ENCODE measurements at regions not wholly inside any gene's neighbourhood (a gene's known extent, or its start where the extent isn't known, plus 50 kb on each side); places are given as distances from the start of the nearest gene placed in this dataset.

DNA sequence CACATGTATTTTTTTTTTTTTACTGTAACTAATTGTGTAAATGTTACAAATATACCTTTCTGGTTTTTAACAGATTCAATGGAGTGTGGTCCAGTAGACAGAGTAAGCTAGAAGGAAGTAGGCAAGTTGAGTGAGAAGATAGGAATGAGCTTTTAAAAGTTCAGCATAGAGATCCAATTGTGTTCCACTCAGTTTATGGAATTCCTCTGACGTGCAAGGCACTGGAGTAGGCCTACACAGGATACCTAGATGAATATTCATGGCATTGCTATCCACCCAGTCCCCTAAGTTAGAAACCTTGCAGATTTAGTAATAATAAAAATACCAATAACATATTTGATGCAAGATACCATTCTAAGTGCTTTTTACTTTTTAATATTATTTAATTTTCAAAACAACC lies 225.6 kb upstream of the ARID2 start:
- no peak for DNase-seq (ENCODE audit: extremely low read depth in 1 of 4, low spot score in 3 of 4)
- Histone ChIP-seq H3K4me2 (ENCODE audit: insufficient read depth, low read length) (no peak overlapping the region), H4K20me1 (replicated peaks; ENCODE audit: control insufficient read depth, insufficient read depth, low read length) (no peaks in the 10 kb centered on the region), H3K9me1 (ENCODE audit: control insufficient read depth, insufficient read depth, low read length) (no peaks in the 10 kb centered on the region), H3K9ac (ENCODE audit: insufficient read depth in 1 of 2, low read depth in 2 of 2, low read length in 2 of 2) (no peak overlapping the region), H3K36me3 (ENCODE audit: control insufficient read depth, insufficient read depth, low read length) (no peaks in the 10 kb centered on the region), H3K79me2 (ENCODE audit: control insufficient read depth, insufficient read depth, low read length) (no peaks in the 10 kb centered on the region), H2AFZ (ENCODE audit: low read depth, low read length) (no peak overlapping the region), H3K27me3 (ENCODE audit: control insufficient read depth in 2 of 2, insufficient read depth in 2 of 2, low read length in 2 of 2) (no peaks in the 10 kb centered on the region), H3K4me3 (no peak overlapping the region), H3K9me3 (replicated peaks; ENCODE audit: control insufficient read depth, insufficient read depth, low read depth, low read length) (no peaks in the 10 kb centered on the region), H3K27ac (ENCODE audit: extremely low read depth, low read depth, low read length) (no peak overlapping the region), H3K4me1 (replicated peaks in 1 of 2; ENCODE audit: control insufficient read depth in 2 of 2, insufficient read depth in 2 of 2, low read length in 2 of 2) (no peaks in the 10 kb centered on the region; a peak in 1 of 5 replicates)
- no peak for ATAC-seq
- POLR2A ChIA-PET: no interaction called here
- CTCF ChIA-PET (ENCODE audit: low intra/inter-chr PET ratio): no interaction called here
- TF ChIP-seq RBM25 (IDR thresholded peaks at IDR 0.05; ENCODE audit: low read depth, low read length, severe bottlenecking): no peak
- no peak for TF ChIP-seq CCAR2 (IDR thresholded peaks at IDR 0.05; ENCODE audit: low read depth, low read length)
- TF ChIP-seq ARID2 (IDR thresholded peaks at IDR 0.05): no peak
- no peak for TF ChIP-seq C11orf30 (IDR thresholded peaks at IDR 0.05; ENCODE audit: low read depth)
- TF ChIP-seq HDAC1 (IDR thresholded peaks at IDR 0.05): no peak
- no peak for TF ChIP-seq COPS2 (conservative IDR thresholded peaks at IDR 0.05)
- TF ChIP-seq DDX20 (tag; IDR thresholded peaks at IDR 0.05; ENCODE audit: low read depth): no peak
- TF ChIP-seq SRF (CRISPR knock-in tag; IDR thresholded peaks at IDR 0.05): no peak
- TF ChIP-seq, protein P1, sequence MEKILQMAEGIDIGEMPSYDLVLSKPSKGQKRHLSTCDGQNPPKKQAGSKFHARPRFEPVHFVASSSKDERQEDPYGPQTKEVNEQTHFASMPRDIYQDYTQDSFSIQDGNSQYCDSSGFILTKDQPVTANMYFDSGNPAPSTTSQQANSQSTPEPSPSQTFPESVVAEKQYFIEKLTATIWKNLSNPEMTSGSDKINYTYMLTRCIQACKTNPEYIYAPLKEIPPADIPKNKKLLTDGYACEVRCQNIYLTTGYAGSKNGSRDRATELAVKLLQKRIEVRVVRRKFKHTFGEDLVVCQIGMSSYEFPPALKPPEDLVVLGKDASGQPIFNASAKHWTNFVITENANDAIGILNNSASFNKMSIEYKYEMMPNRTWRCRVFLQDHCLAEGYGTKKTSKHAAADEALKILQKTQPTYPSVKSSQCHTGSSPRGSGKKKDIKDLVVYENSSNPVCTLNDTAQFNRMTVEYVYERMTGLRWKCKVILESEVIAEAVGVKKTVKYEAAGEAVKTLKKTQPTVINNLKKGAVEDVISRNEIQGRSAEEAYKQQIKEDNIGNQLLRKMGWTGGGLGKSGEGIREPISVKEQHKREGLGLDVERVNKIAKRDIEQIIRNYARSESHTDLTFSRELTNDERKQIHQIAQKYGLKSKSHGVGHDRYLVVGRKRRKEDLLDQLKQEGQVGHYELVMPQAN (IDR thresholded peaks at IDR 0.05; ENCODE audit: borderline replicate concordance): no peak
- TF ChIP-seq ATF7 (IDR thresholded peaks at IDR 0.05): no peak
- TF ChIP-seq ZKSCAN8 (CRISPR knock-in tag; IDR thresholded peaks at IDR 0.05): no peak
- no peak for TF ChIP-seq ZBTB17 (CRISPR knock-in tag; IDR thresholded peaks at IDR 0.05)
- no peak for TF ChIP-seq FOXM1 (IDR thresholded peaks at IDR 0.05; ENCODE audit: low read depth)
- no peak for TF ChIP-seq FOXM1 (CRISPR knock-in tag; IDR thresholded peaks at IDR 0.05; ENCODE audit: low read depth)
- no peak for FAIRE-seq
- 0% methylated on average over 1 of the region's 1 CpG for WGBS (ENCODE audit: insufficient coverage, low coverage, missing lambda C conversion rate)
- in situ Hi-C loops (cut with MboI): no loop called here
- BruUV-seq (replicated peaks): no TSS peak
- intact Hi-C loops (cut with micrococcal nuclease): no loop called here

Measured in K562 (cell line).